Aorta (tissue), 5 donors: ENCODE measurements at regions not wholly inside any gene's neighbourhood (a gene's known extent, or its start where the extent isn't known, plus 50 kb on each side); places are given as distances from the start of the nearest gene placed in this dataset.

Experiments used
- ATAC-seq: fragments of 200-7000 bp; cut with Tn5 transposase; one replicate; pipeline ENCODE4 v1.9.1; 2022; ENCODE audit warnings: moderate library complexity; ENCODE audit not compliant: low FRiP score
- DNase-seq, 2 donors: peaks; one replicate each; pipeline ENCODE4 v3.0.0-alpha.2; 2020
- H3K27ac ChIP-seq, 2 donors: one replicate each; pipeline ENCODE4 v1.5.1; 2013; ENCODE audit warnings: low read length in 2 of 2, mild to moderate bottlenecking in 2 of 2, moderate library complexity in 2 of 2, control low read depth in 1 of 2, inconsistent platforms in 1 of 2, low read depth in 1 of 2
- H3K27me3 ChIP-seq, 2 donors: one replicate each; pipeline ENCODE4 v1.6.1; 2013; ENCODE audit warnings: control low read depth in 1 of 2, low read length in 1 of 2, mild to moderate bottlenecking in 1 of 2, moderate library complexity in 1 of 2; ENCODE audit not compliant: insufficient read depth in 2 of 2, control insufficient read depth in 1 of 2
- H3K36me3 ChIP-seq, 2 donors: one replicate each; pipeline ENCODE4 v1.6.1; 2013; ENCODE audit warnings: control low read depth in 1 of 2, low read length in 1 of 2, mild to moderate bottlenecking in 1 of 2; ENCODE audit not compliant: insufficient read depth in 2 of 2, control insufficient read depth in 1 of 2
- H3K4me1 ChIP-seq, 2 donors: one replicate each; pipeline ENCODE4 v1.6.1; 2013; ENCODE audit warnings: low read length in 2 of 2, control low read depth in 1 of 2, mild to moderate bottlenecking in 1 of 2, moderate library complexity in 1 of 2; ENCODE audit not compliant: insufficient read depth in 2 of 2, control insufficient read depth in 1 of 2
- H3K4me3 ChIP-seq, 2 donors: one replicate each; pipeline ENCODE4 v1.5.1; 2013; ENCODE audit warnings: low read length in 2 of 2, control low read depth in 1 of 2, mild to moderate bottlenecking in 1 of 2
- H3K9me3 ChIP-seq: one replicate; pipeline ENCODE4 v1.6.1; 2013; ENCODE audit warnings: mild to moderate bottlenecking, low read length; ENCODE audit not compliant: control insufficient read depth
- WGBS, 2 donors: extraction: QIAGEN DNeasy Blood & Tissue Kit; methylation state at CpG; one replicate each; pipeline ENCODE4 v1.1.7; 2013; 5-methylcytosine and 5-hydroxymethylcytosine counted together
- intact Hi-C, 2 donors: fragments of 100-400 bp; cut with DNase I; formaldehyde crosslinking; loops; one replicate each; pipeline versions ENCODE4 v1.14.2 to v1.15.0; 2022
- donor health status: healthy with polysubstance abuse.
- donor health status: Bipolar disorder and iron deficiency.
- donor health status: DM: no; HTN: no; CAD: no.
- donor health status: DM: no; HTN: no; CAD: no.
- donor health status: DM: yes; HTN: yes; CAD: no.

- ATAC-seq (no peak), DNase-seq (no peak)
- 76 to 77% methylated on average over 11 of the region's 11 CpGs for WGBS, 2 donors
- Histone ChIP-seq H3K27ac (no peak overlapping the region), H3K4me1 (no peaks in the 10 kb centered on the region), H3K36me3 (no peaks in the 10 kb centered on the region), H3K27me3 (peaks cover 0 to 3% of the 10 kb centered on the region in 2 donors), H3K4me3 (no peak overlapping the region), H3K9me3 (no peaks in the 10 kb centered on the region)
- intact Hi-C loops = no loop called here
These were observed 82.2 kb downstream of the RBFOX3 start for GRCh38 chr17:79528592-79529125.

- ATAC-seq (no peak), DNase-seq (no peak)
- H3K4me1 ChIP-seq = no peaks in the 10 kb centered on the region
- no peaks in the 10 kb centered on the region for H3K36me3 ChIP-seq
- no peaks in the 10 kb centered on the region for H3K9me3 ChIP-seq
- H3K27ac ChIP-seq = no peak overlapping the region
- peaks cover 0 to 3% of the 10 kb centered on the region in 2 donors for H3K27me3 ChIP-seq
- intact Hi-C loops = no loop called here
- H3K4me3 ChIP-seq = no peak overlapping the region
- 80% methylated on average over 9 of the region's 9 CpGs for WGBS, 2 donors
These were observed 83.5 kb downstream of the RBFOX3 start for GRCh38 chr17:79527306-79527705.

GRCh38 chr17:79525793-79526677 lies 84.8 kb downstream of the RBFOX3 start:
- peaks cover 0 to 3% of the 10 kb centered on the region in 2 donors for H3K27me3 ChIP-seq
- WGBS, 2 donors = 72 to 76% methylated on average over 22 of the region's 22 CpGs
- DNase-seq (no peak), ATAC-seq (no peak)
- no peak overlapping the region for H3K4me3 ChIP-seq
- H3K4me1 ChIP-seq = no peaks in the 10 kb centered on the region
- intact Hi-C loops = no loop called here
- no peak overlapping the region for H3K27ac ChIP-seq
- no peaks in the 10 kb centered on the region for H3K36me3 ChIP-seq
- no peaks in the 10 kb centered on the region for H3K9me3 ChIP-seq

GRCh38 chr17:79524213-79525187 lies 86.4 kb downstream of the RBFOX3 start:
- intact Hi-C loops = no loop called here
- Histone ChIP-seq H3K36me3 (no peaks in the 10 kb centered on the region), H3K27me3 (peaks cover 0 to 3% of the 10 kb centered on the region in 2 donors), H3K4me1 (no peaks in the 10 kb centered on the region), H3K27ac (no peak overlapping the region), H3K9me3 (no peaks in the 10 kb centered on the region), H3K4me3 (no peak overlapping the region)
- ATAC-seq (no peak), DNase-seq (no peak)
- 59 to 61% methylated on average over 19 of the region's 19 CpGs for WGBS, 2 donors

GRCh38 chr17:79522414-79522813 lies 88.4 kb downstream of the RBFOX3 start:
- ATAC-seq = no peak
- no peak overlapping the region for H3K4me3 ChIP-seq
- H3K27me3 ChIP-seq = peaks cover 0 to 3% of the 10 kb centered on the region in 2 donors
- WGBS, 2 donors = 82 to 88% methylated on average over 6 of the region's 6 CpGs
- no peak overlapping the region for H3K27ac ChIP-seq
- intact Hi-C loops = no loop called here
- no peaks in the 10 kb centered on the region for H3K4me1 ChIP-seq
- no peaks in the 10 kb centered on the region for H3K9me3 ChIP-seq
- no peak for DNase-seq
- H3K36me3 ChIP-seq = no peaks in the 10 kb centered on the region

GRCh38 chr17:79521225-79521624 lies 89.6 kb downstream of the RBFOX3 start:
- no peaks in the 10 kb centered on the region for H3K9me3 ChIP-seq
- DNase-seq (no peak), ATAC-seq (no peak)
- 83 to 87% methylated on average over 4 of the region's 4 CpGs for WGBS, 2 donors
- intact Hi-C loops = no loop called here
- H3K4me1 ChIP-seq = no peaks in the 10 kb centered on the region
- no peak overlapping the region for H3K4me3 ChIP-seq
- H3K27ac ChIP-seq = no peak overlapping the region
- no peaks in the 10 kb centered on the region for H3K36me3 ChIP-seq
- no peaks in the 10 kb centered on the region for H3K27me3 ChIP-seq

GRCh38 chr17:79520167-79521165 lies 90.4 kb downstream of the RBFOX3 start:
- Histone ChIP-seq H3K4me1 (no peaks in the 10 kb centered on the region), H3K9me3 (no peaks in the 10 kb centered on the region), H3K27me3 (no peaks in the 10 kb centered on the region), H3K36me3 (no peaks in the 10 kb centered on the region), H3K27ac (no peak overlapping the region), H3K4me3 (no peak overlapping the region)
- no peak for ATAC-seq
- intact Hi-C loops = no loop called here
- no peak for DNase-seq
- WGBS, 2 donors = 53 to 58% methylated on average over 35 to 39 of the region's 39 CpGs

- intact Hi-C loops = no loop called here
- Histone ChIP-seq H3K27me3 (no peaks in the 10 kb centered on the region), H3K27ac (no peak overlapping the region), H3K9me3 (no peaks in the 10 kb centered on the region), H3K4me1 (no peaks in the 10 kb centered on the region), H3K4me3 (no peak overlapping the region), H3K36me3 (no peaks in the 10 kb centered on the region)
- no peak for DNase-seq
- 86% methylated on average over 11 of the region's 11 CpGs for WGBS, 2 donors
- no peak for ATAC-seq
These were observed 91.2 kb downstream of the RBFOX3 start for GRCh38 chr17:79519601-79520000.
